Prostate gland (tissue), 2 donors: ENCODE measurements at regions not wholly inside any gene's neighbourhood (a gene's known extent, or its start where the extent isn't known, plus 50 kb on each side); places are given as distances from the start of the nearest gene placed in this dataset.

Source experiments
- CTCF ChIP-seq, 4 experiments: fragments of 200-600 bp in 2 of 4; fragments of 450-650 bp in 2 of 4; sonication (generic) in 2 of 4; IDR thresholded peaks; 1 replicate in 3 of 4; 2 replicates in 1 of 4; pipeline ENCODE4 v1.5.1; 2016 to 2019; ENCODE audit warnings: antibody characterized with exemption in 4 of 4, mild to moderate bottlenecking in 2 of 4, moderate library complexity in 2 of 4
- POLR2A ChIP-seq: fragments of 450-650 bp; IDR thresholded peaks from one replicate; pipeline ENCODE4 v1.6.1; 2016; ENCODE audit warnings: antibody characterized with exemption, mild to moderate bottlenecking
- POLR2AphosphoS5 ChIP-seq: sonication (generic); formaldehyde crosslinking; IDR thresholded peaks from one replicate; pipeline ENCODE4 v1.6.1; 2017; ENCODE audit warnings: antibody characterized with exemption

- TF ChIP-seq CTCF (IDR thresholded peaks at IDR 0.05), result no peak
- TF ChIP-seq POLR2A, result no peak
- no peak for TF ChIP-seq POLR2AphosphoS5
Measured at GRCh38 chr7:17071866-17072265, 190.1 kb upstream of the AGR3 start.
